ENCODE measurements at regions not wholly inside any gene's neighbourhood (a gene's known extent, or its start where the extent isn't known, plus 50 kb on each side); places are given as distances from the start of the nearest gene placed in this dataset.

GRCh38 chr21:43332861-43333297, 94.1 kb downstream of the SIK1 start:
- no peak for DNase-seq (ENCODE audit: low read depth, low spot score)

GRCh38 chr21:43331962-43332828, 94.7 kb downstream of the SIK1 start:
- DNase-seq (ENCODE audit: low read depth, low spot score) = peak; percentile 92

DNA sequence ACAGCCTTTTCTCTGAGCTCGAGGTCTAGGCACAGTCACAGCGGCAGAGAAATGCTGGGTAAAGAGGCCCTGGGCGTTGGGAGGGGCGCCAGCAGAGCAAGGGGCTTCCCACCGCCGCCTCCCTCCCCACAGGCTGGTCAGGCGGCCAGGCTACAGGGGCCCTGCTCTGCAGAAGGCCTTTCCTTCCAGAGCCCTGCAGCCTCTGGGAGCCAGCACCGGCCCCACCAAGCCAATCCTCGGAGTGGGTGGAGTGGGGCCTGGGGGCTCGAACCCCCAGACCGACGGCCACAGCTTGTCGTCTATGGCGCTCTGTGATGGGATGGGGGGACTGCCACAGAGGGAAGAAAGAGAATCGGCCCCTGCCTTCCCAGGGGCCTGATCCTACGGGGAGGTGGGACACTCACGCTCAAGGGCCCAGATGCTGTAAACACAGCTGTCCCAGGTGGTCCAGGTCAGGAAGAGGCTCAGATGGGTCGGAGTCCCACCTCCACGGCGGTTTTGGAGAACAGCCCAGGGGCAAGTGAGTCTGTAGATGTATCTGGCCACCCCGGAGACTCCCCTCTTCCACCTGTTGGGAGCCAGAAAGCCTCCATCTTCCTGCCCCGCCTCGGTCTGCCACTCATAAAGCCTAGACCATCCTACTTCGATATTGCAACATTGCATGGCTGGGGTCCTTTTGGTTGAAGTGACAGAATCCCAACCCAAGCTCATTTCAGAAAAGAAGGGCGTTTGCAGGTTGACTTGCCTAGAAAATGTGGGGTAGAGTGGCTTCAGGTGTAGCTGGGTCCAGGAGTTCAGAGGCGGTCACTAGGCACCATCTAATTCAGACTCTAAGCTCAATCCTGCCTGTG, 95.6 kb downstream of the SIK1 start:
- no peak for DNase-seq (ENCODE audit: low read depth, low spot score)

GRCh38 chr21:43330306-43330881, 96.5 kb downstream of the SIK1 start:
- no peak for DNase-seq (ENCODE audit: low read depth, low spot score)

- no peak for DNase-seq (ENCODE audit: low read depth, low spot score)
These were observed 97.1 kb downstream of the SIK1 start for GRCh38 chr21:43329711-43330269.

DNA sequence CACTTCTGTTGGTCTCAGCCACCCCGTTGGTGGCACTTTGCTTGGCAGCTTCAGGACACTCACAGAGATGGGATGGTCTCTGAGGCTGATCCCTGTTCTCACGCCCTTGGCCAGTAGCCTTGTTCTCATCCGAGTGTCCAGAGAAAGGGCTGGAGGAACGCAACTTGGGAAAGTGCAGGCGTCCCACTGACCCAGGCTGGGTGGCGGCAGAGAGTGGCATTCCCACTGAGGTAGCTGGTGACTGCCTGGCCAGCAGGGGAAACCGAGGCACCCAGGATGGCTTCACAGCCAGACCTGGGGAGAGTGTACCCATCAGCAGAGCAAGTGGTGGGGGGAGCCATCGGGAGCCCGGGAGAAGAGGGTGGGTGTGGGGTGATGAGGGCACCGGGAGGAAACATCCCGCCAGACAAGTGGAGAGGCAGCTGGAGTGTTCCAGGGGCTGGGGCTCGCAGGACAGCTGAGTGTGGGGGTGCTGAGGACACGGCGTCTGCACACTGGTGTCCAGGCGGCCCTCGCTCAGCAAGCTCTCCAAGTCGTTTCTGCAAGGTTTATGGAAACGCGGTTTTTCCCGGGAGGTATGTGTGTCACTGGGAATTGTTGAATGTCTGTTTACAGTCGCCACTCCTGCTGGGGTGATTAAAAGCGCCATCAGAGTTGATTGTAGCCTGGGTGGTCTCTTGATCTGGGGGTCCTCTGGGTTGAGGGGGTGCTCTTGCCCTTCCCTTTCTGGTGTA, 97.8 kb downstream of the SIK1 start:
- no peak for DNase-seq (ENCODE audit: low read depth, low spot score)

GRCh38 chr21:43328185-43328957, 98.6 kb downstream of the SIK1 start:
- DNase-seq (ENCODE audit: low read depth, low spot score) = no peak

- DNase-seq (ENCODE audit: low read depth, low spot score) = no peak
These were observed 100.8 kb downstream of the SIK1 start for GRCh38 chr21:43325968-43326715.

DNA sequence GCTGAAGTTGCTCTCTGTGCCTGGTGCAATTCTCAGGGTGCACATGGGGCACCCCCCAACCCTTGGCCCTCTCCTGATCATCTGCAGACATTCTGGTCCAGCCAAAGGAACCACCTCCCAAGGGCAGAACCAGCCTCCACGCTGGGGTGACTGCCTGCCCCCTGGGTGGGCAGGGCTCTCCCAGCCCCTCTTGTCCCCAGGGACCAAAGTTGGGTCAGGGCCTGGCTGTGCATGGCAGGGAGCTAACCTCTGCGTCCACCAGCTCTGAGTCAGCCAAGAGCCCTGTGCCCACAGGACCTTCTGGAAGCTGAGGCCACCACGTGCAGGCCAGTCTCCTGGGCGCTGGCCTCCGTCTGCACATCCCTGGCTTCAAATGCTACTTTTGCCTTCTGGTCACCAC, 101.9 kb downstream of the SIK1 start:
- no peak for DNase-seq (ENCODE audit: low read depth, low spot score)

DNA sequence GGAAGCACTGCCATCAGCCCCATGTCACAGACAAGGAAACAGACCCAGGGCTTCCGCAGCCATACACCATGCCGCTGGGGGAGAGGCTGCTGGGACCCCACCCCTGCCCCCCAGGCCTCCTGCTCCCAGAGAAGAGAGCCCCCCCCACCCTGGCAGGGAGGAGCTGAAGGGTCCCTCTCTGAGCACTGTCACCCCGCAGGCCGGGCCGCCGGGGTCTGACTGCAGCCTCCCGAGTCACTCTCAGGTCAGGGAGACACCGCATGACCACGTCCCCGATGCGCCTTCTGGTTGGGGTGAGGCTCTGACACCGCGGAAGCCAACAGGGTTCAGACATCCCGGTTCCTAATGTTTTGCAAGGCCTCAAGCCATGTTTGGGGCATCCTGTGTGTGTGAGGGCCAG, 102.3 kb downstream of the SIK1 start:
- no peak for DNase-seq (ENCODE audit: low read depth, low spot score)

DNA sequence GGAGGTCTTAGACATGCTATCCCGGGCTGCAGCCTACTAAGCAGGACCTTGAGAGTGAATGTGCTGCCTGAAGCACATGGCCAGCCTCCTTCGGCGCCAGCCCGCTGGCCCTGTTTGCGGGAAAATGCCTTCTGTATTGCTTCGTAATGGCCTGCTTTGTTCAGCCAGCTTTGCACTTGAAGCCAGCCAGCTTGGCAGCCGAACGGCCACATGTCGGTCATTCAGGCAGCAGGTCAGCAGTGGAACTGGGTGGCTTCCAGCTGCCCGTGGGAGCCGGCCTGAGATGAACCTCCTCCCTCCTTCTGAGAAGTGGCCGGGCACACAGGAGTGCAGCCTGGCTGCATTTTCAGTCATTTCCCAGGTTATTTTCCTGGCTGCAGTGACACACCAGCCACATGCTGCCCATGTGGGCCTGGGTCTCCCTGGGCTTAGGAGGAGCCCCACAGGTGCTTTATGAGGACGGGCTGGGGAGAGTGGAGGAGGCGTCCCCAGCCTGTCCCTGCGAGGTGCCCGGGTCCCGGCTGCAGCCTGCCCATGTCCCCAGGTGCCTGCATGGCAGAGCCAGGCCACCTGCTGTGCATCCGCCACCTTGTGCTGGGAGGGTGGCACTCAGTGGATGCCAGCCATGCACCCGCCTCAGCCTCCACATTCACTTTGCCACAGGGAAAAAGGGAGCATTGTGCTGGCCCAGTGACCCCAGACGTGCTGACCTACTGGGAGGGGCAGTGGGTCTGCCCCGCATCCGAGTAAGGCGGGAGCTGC, 103.5 kb downstream of the SIK1 start:
- DNase-seq (ENCODE audit: low read depth, low spot score) = no peak

- DNase-seq (ENCODE audit: low read depth, low spot score) = no peak
These were observed 104.1 kb downstream of the SIK1 start for GRCh38 chr21:43322805-43323204.

- DNase-seq (ENCODE audit: low read depth, low spot score) = no peak
These were observed 104.6 kb downstream of the SIK1 start for GRCh38 chr21:43322311-43322710.

- no peak for DNase-seq (ENCODE audit: low read depth, low spot score)
These were observed 105.3 kb downstream of the SIK1 start for GRCh38 chr21:43321611-43322010.

DNA sequence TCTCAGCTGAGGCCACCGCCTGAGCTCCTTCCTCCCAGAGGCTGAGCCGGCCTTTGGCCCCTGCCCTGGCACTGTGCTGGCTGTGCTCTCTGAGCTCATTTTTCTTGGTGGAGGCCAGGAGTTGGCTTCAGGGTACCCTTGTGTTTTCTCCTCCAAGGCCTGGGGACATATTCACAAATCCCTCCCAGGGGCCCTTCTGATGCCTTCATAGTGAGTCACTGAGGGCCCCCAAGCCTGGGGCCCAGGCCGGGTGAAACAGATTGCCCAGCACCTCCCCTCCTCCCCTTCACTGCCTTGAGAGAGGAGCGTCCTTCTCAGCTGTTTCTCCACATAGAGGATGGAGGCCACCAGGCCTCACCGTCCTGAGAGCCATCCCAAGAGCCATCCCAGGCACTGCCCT, 105.8 kb downstream of the SIK1 start:
- DNase-seq (ENCODE audit: low read depth, low spot score) = no peak

DNA sequence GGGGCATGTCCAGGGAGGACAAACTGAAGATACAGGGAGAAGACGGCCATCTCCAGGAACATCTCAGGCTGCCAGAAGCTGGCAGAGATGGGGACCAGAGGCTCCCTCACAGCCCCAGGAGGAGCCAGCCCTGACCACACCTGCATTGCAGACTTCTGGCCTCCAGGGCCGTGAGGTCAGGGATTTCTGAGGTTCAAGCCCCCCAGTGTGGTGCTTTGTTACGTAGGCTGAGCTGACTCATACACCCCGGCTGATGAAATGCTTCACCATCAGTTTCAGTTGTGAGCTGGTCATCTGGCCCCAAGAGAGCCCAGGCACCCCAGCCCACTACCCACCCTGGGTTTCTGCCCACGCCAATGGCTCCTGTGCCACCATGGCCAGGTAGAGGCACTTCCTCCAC, 106.4 kb downstream of the SIK1 start:
- DNase-seq (ENCODE audit: low read depth, low spot score) = no peak

DNA sequence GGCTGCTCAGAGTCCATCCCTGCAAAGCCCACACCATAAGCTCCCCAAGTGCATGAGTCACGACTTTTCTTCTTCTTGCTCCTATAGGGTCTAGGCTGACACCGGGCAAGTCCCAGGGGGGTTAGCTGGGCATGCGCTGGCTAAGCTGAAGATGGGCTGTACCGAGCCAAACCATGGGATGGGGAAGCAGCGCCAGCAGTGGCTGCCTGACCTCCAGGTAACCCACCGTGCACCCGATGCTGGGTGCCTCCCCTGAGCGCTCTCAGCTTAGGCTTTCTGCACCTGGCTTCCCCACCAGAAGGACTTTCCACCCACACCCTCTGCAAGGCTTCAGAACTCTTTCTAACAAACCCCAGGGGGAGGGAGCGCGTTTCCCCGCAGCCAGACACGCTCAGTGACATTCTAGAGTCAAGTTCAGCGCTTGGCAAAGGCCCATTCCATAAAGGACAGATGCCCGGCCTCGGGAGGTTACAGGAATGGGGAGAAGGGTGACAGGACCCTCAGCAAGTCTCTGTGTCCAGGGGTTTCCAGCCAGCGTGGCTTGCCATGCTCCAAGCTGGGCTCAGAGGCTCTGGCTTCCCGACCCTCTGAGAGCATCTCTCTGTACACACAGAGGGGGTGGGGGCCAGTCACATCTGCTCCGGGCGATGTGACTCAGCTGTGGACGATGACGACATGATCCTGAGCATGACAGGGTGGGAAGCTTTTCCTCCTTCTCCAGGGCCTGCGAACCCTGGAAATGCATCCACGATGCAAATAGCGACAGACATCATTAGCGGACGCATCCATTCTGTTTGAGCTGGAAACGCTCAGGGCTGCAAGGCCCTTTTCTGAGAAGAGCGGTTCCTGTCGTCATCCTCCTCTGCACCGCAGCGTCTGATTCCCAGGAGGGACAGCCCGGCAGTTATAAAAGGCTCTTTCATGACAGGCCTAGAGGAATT, 107.8 kb downstream of the SIK1 start:
- no peak for DNase-seq (ENCODE audit: low read depth, low spot score)

DNA sequence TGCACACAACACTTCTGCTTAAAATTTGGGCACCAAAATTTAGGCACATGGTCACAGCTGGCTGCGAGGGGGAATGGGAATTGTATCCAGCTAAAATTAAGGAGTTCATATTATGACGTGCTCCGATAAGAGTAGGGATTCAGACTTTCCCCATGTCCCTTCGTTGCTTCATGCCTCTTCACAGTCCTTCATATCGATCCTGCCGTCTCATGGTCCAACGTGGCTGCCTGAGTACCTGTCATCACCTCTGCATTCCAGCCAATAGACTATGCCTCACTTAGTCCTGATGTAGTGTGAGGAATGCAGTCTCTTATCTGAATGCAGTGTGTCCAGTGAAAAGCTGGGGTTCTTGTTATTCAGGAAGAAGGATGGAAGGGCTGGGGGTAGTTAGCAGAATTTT, 108.6 kb downstream of the SIK1 start:
- DNase-seq (ENCODE audit: low read depth, low spot score) = no peak
